ENCODE measurements at regions not wholly inside any gene's neighbourhood (a gene's known extent, or its start where the extent isn't known, plus 50 kb on each side); places are given as distances from the start of the nearest gene placed in this dataset.

DNA sequence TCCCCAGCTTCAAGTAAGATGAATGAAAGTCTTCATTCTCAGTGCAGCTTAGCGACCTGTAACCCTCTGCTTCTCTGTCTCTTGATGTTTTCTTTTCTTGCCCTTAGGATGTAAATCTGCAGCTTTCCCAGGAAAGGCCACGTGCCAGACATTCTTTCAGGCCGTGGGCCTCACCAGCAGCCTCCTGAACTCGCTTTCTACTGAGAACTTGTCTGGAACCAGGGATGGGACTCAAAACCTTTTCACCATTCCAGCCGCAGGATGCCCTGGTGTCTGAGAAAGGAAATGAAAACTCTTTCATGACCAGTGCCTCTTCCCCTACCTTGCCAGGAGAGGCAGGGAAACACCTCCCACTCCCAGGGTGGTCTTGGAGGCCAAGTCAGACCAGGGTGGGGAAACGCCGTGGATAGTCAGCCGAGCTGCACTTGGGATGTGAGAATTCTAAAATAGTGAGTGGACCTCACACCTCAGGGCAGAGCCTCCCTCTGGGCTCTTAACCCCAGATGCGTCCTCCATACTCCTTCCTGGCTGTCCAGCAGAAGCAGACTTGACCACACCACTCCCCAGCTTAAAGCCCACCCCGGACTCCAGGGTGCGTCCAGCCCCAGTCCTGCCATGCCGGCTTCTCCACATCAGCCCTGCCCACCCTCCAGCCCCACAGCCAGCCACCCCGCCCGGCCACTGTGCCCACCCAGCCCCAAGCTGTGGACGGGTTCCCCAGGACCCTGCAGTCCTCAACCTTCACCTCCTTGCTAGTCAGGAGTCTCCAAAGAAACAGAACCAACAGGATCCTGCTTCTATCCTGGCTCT, 115.5 kb downstream of the TWIST2 start:
- no peak for DNase-seq

DNA sequence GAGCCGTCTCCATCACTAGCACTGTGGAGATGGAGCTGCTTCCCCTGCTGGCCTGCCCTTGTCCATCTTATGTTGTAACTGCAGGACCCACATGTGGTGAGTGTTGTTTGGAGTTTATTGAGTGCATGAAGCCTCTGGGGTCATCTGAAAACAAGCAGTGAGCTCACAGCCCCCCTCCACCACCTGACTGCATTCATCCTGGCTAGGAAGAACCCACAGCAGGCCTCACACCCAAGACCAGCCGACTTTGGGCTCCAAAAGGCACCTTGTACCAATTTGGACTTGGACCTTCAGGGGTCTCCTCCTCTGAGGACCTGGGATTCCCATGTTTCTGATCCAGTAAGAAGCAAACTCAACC, 116.1 kb downstream of the TWIST2 start:
- DNase-seq = no peak

DNA sequence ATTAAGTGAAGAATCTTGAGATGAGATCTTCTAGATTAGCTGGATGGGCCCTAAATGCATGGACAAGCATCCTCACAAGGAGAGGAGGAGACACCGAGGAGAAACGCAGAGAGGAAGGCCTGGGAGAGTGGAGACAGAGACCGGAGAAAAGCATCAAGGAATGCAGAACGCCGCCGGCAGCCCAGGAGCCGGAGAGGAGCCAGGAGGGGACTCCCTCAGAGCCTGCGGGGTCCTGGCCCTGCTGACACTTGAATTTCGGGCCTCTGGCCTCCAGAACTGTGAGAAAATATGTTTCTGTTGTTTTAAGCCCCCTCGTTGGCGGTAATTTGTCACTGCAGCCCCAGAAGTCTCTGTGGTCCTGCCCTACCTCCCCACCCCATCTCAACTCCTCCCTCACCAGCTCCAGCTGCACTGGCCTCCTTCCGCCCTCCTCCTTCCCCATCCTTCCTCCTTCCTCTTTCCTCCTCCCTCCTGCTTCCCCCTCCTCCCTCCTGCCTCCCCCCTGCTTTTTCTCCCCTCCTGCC, 116.7 kb downstream of the TWIST2 start:
- no peak for DNase-seq

DNA sequence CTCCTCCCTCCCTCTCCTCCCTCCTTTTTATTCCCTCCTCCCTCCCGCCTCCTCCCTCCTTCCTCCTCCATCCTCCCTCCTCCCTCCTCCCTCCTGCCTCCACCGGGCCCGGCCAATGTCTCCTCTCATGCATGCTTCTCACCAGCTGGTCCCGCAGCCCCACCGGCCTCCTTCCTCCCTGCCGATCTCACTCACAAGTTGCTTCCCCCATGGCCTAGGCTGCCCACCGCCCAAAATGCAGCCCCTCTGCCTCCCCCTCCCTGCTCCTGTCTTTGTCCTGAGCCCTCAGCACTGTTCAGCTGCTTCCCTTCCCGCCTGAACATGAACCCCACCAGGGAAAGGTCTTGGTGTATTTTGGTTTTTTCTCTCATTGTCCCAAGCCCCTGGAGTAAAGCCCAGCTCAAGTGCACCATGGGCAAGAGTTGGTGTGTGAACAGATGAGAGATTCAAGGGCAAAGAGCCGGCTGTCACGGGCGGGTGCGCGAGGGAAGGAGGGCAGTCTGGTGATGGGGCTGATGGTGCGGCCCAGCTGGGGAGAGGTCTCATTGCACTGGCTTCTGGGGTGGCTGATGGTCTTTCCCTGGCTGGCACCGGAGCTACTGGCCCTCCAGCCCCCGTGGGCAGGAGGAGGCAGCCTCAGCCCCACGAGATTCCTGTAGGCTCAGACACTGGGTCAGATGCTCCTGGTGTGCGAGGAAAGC, 117.6 kb downstream of the TWIST2 start:
- DNase-seq = no peak

DNA sequence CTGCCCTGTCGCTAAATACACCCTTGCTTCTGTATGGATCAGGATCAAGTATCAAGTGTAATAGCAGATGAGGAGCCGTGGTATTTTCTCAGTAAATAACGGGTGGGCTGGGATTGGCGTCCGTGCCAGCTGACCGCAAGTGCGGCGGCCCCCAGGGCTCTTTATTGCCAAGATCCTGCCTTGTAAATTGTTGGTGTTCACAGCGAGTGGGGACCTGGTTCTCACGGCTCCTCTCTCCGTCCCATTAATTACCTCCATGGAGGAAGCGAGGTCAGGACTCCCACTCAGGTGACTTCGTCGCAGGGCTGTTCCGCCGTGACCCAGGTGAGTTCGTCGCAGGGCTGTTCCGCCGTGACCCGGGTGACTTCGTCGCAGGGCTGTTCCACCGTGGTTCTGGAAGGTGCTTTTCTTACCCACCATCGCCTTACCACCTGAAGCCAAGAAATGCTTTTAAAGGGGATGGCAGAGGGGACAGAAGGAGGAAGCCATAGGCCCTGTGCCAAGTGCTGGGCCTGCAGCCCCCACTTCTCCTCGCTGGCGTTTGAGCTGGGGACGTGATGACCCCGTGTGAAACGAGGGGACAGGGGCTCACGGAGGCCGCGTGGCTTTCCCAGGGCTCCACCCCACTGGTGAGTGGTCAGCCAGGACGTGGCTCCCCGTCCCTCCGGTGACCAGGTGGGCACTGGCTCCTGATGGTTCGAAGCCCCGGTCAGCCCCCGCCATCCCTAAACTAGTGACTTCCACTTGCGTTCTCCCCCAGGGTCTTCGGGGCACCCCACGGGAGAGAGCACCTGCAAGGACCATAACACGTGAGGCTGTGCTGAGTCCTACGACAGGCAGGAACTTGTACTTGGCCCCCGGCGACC, 118.4 kb downstream of the TWIST2 start:
- no peak for DNase-seq

DNA sequence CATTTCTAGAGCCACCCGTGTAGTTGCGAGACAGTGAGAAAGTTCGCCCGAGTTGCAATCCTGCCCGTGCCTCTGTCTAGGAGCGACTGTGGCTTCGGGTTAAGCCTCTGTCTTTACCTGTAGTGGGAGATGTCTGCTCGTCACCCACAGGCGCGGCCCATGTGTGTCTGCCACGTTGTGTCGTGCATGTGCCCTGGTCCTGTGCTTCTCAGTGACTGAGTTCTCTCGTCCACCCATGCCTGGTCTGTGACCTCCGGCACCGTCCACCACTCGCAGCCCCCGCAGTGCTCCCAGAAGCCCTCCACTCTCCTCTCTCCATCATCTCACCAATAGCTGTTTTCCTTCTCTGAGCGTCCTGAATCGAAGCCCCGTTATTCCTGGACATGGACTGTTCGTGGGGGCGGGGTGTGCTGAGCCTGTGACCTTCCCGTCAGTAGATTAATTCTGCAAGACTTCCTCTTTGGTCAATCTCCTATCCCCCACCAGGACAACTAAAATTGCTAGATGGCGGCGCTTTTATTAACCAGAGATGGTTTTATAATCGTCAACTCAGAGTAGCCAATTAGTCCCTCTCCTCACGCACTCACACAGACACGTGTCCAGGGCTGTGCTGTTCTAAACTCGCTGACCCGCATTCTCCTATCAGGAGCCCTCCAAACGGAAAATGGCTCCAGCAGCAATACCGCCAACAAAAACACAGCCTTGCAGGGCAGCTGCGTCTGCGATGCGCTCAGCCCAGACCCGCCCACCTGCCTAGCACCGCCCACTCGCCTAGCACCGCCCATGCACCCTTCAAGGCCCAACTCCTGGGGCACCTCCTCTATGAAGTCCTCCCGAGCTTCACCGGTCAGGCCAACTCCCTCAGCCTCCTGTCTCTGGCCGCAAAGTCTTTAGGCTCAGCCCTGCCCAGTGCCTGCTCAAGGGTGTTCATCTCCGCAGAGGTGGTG, 119.4 kb downstream of the TWIST2 start:
- DNase-seq = no peak

DNA sequence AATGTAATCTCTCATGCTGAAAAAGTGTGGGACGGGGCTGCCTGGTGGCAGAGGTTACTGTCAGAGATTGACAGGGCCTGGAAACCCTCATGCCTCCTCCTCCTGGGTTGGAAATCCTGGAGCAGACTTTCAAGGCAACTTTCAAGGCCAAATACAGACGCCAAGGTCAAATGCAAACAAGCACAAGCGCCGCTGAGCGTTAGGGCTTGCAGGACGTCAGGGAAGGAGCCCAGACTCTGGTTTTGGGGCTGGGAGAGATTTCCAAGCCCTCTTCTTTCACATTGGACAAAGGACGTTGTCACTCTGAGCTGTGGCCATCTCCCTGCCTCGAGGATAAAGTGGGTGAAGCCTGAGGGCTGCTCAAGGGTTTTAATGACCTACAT, 120.1 kb downstream of the TWIST2 start:
- no peak for DNase-seq

DNA sequence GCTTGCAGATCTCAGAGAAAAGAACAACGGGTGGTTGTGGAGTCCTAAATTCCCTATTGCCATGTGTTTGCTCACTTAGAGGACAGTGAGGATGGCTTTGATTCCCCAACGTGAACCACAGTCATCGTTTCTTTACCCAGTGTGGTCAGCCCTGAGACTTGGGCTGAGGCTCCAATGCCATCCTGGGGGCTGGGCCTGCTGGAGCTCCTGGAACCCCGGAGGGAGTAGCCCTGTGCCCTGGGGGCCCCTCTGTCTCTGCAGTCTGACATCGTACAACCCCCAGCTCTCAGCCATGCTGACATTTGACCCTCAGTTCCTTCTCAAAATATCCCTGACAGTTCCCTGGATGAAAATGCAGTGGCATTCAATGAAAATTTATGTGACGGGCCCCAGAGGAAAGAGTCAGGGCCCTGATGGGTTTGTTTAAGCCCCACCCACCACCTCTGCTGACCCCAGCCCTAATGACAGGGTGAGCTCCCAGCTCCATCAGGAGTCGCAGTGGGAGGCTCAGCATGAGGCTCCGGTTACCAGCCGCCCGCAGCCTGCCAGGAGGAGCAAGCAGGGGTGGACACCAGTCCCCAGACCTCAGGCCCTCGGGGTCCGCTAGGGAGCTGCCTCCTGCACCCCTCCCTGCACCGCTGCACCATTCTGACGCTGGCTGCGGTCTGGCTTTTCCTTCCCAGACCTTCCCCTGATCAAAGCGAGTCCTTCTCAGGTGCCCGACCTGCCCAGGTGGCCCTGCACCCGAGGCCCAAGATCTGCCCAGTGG, 120.9 kb downstream of the TWIST2 start:
- DNase-seq = no peak

DNA sequence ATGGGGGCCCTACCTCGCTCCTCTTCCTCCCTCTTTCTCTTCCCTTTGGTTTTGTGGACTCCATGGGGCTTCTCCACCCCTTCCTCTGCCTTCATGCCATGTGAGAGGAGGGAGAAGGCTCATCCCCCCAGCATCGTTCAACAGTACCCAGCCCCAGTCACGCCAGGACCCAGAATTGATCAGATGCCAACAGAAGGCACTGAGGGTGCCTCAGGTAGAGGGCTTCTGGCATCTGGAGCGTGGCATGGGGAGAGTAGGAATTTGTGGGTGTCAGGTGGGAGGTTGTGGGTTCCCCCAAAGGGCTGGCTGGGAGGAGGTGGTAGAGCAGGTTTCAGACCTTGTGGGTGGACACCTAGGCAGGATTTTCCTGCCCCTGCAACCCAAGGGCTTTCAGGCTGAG, 122.0 kb downstream of the TWIST2 start:
- no peak for DNase-seq

DNA sequence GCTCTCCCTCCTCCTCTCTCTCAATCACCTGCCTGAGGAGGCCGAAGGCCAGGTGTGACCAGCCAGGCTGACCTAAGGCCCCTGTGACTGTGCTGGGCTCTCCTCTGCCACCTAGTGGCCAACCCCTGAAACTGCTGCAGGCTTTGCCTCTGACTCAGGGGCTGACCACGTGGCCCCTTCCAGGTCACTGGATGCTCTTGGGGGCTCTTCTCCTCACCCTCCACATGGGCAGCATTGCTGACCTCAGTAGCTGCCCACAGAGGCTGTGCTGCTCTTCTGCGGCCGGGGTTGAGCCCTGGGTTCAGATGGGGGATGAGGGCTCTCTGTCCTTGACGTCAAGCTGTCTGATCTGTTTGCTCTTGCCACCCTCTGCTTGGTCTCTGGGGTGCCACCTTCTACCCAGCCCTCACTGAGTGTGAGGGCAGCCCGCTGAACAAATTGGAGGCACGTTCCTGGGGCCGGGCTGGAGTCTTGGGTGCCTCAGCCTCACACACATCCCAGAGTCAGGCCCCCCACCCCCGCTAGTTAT, 122.7 kb downstream of the TWIST2 start:
- peak; percentile 65 for DNase-seq

DNA sequence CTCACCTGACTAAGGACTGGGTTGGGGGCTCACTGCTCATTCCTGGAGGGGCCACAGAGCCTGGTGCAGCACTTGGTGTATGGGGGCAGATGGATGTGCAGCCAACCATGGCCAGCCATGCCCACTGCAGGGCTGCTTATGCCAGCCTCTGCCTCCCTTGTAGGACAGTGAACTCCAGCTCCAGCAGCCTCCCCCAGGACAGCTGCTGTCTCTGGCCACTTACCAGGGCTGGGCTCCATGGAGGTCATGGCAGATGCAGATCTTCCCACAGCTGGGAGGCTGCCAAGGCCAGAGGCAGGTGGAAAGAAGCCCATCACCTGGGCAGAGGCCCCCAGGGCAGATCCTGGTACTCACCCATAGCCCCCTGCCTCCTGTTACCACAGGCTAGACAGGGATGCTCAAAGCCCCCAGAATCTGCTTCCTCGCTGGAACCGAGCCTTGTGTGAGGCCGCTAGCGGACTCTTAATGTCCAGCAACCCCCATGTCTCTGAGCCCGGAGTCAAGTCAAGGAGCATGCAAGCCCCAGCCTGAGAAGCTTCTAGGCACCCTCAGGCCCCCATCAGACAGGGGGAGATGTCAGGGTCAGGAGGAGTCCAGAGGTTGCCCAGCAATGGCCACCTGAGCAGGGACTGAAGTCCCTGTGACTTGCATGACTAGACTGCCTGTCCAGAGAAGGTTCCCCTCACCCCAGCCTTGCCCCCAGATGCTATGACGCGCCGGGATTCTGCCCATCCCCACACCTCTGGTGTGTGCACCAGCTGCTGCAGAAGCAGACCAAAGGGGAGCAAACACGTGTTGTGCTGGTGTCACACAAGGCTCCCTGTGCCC, 123.6 kb downstream of the TWIST2 start:
- DNase-seq = no peak

DNA sequence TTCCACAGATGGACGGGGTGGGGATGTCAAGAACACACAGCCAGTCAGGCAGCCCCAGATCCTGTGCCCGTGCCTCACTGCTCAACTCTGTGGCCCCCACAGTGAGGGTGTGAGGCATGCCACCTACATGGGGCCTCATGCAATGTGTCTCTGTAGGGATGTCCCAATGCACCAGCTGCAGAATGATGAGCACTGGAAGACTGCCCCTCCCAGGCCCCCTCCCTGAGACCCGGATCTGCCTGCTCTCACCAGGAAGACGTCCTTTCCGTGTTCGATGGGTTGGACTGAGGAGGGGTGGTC, 124.2 kb downstream of the TWIST2 start:
- DNase-seq = no peak

DNA sequence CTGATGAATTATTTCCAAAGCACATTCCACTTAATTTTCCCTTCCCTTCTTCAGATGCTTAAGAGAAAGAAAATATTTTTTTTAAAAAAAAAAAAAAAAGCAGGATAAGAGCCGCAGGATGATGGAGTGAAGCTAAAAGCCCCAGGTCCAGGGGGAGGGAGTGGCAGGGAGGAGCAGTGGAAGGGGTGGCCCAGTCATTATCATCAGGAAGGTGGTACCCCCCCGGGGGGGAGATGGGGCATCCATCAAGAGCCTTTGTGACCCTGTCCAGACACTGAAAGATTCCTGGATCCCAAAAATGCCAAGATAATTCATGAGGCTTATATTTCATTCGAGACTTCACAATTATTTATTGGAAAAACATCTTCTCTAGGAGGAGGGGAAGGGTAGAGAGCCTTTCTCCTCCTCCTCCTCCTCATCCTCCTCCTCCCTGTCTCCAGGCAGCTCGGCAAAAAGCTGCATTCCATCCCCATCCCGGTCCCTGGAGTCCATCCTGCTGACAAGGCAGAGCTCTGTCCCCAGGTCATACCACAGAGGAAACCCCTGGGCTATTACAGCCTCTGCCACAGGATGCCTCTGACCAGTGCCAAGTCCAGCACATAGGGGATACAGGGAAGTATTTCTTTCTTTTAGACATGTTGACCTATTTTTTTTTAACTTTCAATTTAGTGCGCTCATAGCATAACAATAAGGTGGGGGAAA, 125.3 kb downstream of the TWIST2 start:
- no peak for DNase-seq

DNA sequence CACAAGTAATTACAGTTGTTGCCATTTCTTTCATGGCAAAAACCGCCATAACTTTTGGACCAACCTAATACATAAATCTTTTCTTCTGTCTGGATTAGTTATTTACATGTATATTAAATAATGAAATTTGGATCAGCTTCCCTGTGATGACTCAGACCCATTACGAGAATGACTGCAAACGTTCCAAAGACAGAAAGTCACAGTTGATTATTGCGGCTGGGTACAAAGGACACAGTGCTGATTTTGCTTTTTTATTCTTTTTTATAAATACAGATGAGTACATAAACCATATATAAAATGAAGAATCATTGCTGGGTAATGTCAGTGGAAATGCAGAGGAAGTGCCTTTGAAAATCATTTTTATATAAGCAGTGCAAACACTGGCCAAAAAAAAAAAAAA, 126.2 kb downstream of the TWIST2 start:
- no peak for DNase-seq

DNA sequence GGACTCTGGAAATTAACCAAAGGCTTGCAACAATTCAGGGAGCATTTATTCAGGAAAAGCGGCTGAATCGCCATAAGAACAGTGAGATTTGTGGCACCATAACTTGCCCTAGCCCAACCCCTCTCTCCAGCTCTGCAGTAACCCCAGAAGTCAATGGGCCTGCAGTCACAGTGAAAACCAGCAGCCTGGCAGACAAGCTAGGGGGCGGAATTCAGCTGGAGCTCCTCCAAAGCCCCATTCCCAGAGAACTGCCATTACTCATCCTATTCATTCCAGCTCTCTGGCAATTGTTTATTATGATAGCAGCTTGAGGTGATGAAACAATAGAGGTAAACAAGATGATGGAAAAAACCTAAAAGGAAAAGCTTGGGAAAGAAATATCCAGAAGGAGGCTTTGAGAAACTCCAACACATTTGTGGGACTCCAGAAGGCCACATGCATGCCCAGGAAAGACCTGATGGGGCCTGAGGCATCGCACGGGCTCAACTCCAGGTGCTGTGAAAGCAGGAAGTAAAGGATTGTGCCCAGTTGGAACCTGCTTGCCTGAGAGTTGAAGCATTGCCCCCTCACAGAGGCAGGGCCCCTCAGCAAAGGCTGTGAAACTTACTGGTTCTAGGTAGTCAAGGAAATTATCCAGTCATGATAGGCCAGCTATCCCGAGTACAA, 126.7 kb downstream of the TWIST2 start:
- DNase-seq = no peak

DNA sequence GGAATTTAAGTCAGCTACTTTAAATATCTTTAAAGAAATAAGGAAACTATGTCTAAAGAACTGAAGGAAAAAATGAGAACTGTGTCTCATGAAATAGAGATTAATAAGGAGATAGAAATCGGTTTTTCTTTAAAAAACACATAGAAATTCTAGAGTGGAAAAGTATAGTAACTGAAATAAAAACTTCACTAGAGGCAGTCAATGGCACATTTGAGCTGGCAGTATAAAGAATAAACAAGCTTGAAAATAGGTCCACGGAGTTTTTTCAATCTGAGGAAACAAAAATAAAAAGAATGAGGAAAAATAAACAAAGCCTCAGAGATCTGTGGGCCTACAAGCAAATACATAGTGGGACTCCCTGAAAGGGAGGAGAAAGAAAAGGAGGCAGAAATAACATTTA, 127.5 kb downstream of the TWIST2 start:
- no peak for DNase-seq

DNA sequence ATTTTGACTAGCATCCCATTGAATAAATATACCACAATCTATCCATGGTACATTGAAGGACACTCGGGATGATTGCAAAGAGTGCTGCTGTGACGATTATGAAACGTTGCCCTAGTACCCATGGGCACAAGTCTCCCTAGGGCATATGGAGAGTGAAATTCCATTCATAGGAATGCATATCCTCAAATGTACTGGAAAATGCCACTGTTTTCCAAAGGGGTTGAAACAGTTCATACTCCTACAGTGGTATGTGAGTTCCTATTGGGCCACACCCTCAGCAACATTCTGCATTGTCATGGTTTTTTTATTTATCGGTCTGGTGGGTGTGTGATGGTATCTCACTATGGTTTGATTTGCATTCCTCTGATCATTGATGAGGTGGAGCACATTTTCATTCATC, 130.6 kb downstream of the TWIST2 start:
- DNase-seq = no peak

DNA sequence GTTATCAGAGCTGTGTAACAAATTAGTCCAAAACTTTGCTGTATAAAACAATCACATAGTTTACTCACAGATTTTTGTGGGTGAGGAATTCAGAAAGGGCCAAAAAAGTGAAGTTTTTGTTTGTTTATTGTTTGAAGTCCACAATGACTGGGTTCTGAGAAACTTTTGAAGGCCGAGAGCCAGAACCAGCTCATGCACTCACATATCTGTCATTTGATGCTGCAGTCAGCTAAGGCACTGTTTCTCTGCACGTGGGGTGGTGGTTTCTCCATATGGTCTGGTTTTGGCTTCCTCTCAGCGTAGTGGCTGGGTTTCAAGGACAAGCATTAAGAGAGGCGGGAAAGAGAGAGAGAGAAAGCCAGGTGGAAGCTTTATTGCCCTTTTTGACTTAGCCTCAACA, 131.8 kb downstream of the TWIST2 start:
- no peak for DNase-seq

DNA sequence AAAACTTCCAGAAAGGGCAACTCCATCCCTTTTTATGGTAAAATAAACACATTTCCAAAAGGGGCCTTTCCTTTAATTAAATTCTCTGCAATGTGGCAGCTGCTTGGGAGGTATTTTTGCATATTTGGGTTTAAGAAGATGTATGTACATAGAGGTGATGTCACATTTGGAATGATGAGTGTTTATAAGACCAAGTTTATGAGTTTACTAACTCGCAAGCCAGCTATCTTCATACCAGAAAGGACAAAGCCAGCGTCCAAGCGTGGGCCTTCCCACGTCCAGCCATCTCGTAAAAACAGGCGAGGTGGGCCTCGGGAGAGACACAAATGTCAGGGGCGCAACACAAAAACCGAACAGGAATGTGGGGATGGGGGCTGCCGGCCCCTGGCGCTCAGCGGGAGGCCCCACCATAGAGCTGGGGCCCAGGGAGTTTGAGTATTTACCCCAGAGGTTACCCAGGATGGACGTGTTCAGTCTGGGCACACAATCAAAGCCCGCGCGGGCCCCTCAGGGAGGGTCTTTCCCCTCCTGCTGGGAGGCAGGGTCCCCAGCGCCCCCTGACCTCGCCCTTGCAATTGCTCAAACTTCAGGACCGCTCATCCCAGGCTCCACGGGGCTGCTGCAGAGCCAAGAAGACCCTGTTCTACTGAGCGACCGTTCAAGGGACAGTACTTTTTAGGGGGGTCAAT, 137.3 kb downstream of the TWIST2 start:
- no peak for DNase-seq
